Trophoblast cell (in vitro differentiated cells and primary cell): ENCODE measurements at regions not wholly inside any gene's neighbourhood (a gene's known extent, or its start where the extent isn't known, plus 50 kb on each side); places are given as distances from the start of the nearest gene placed in this dataset.

ENCODE experiments used
- DNase-seq, 2 donors: peaks; one replicate each; pipeline ENCODE4 v3.0.0-alpha.2; 2016
- H2AFZ ChIP-seq: 2 replicates; pipeline ENCODE4 v1.6.1; 2013; ENCODE audit warnings: low read length, moderate library complexity, mild to moderate bottlenecking; ENCODE audit not compliant: insufficient read depth, poor library complexity
- H2AK5ac ChIP-seq: 2 replicates; pipeline ENCODE4 v1.6.1; 2013; ENCODE audit warnings: mild to moderate bottlenecking, low read length
- H2BK120ac ChIP-seq: 2 replicates; pipeline ENCODE4 v1.6.1; 2013; ENCODE audit warnings: low read length, mild to moderate bottlenecking, moderate library complexity; ENCODE audit not compliant: insufficient read depth, poor library complexity
- H2BK12ac ChIP-seq: 2 replicates; pipeline ENCODE4 v1.6.1; 2013; ENCODE audit warnings: mild to moderate bottlenecking, low read length, moderate library complexity
- H2BK5ac ChIP-seq: 2 replicates; pipeline ENCODE4 v1.6.1; 2013; ENCODE audit warnings: low read length, low read depth, moderate library complexity, mild to moderate bottlenecking; ENCODE audit not compliant: poor library complexity
- H3K14ac ChIP-seq: 2 replicates; pipeline ENCODE4 v1.6.1; 2013; ENCODE audit warnings: mild to moderate bottlenecking, low read length
- H3K18ac ChIP-seq: 2 replicates; pipeline ENCODE4 v1.6.1; 2013; ENCODE audit warnings: mild to moderate bottlenecking, low read length
- H3K23ac ChIP-seq: 2 replicates; pipeline ENCODE4 v1.6.1; 2013; ENCODE audit warnings: low read length
- H3K27ac ChIP-seq: 2 replicates; pipeline ENCODE4 v1.5.1; 2013; ENCODE audit warnings: low read depth, mild to moderate bottlenecking, inconsistent platforms, low read length, moderate library complexity
- H3K27me3 ChIP-seq: 2 replicates; pipeline ENCODE4 v1.6.1; 2013; ENCODE audit warnings: inconsistent platforms, mild to moderate bottlenecking, low read length, moderate library complexity; ENCODE audit not compliant: insufficient read depth
- H3K36me3 ChIP-seq, 2 experiments: 1 replicate in 1 of 2; 2 replicates in 1 of 2; pipeline ENCODE4 v1.6.1; 2013; ENCODE audit warnings: low read length in 2 of 2, mild to moderate bottlenecking in 2 of 2, moderate library complexity in 1 of 2; ENCODE audit not compliant: insufficient read depth in 2 of 2, control insufficient read depth in 1 of 2
- H3K4ac ChIP-seq: 2 replicates; pipeline ENCODE4 v1.6.1; 2013; ENCODE audit warnings: low read depth, mild to moderate bottlenecking, low read length, moderate library complexity
- H3K4me1 ChIP-seq, 2 experiments: 1 replicate in 1 of 2; 2 replicates in 1 of 2; pipeline ENCODE4 v1.6.1; 2013; ENCODE audit warnings: low read length in 2 of 2, mild to moderate bottlenecking in 2 of 2, moderate library complexity in 1 of 2; ENCODE audit not compliant: insufficient read depth in 2 of 2, control insufficient read depth in 1 of 2
- H3K4me2 ChIP-seq: 2 replicates; pipeline ENCODE4 v1.6.1; 2013; ENCODE audit warnings: inconsistent platforms, mild to moderate bottlenecking, low read length, moderate library complexity
- H3K4me3 ChIP-seq: 2 replicates; pipeline ENCODE4 v1.5.1; 2013; ENCODE audit warnings: mild to moderate bottlenecking, low read depth, low read length, inconsistent platforms
- H3K79me1 ChIP-seq: one replicate; pipeline ENCODE4 v1.6.1; 2013; ENCODE audit warnings: low read length
- H3K79me2 ChIP-seq: 2 replicates; pipeline ENCODE4 v1.6.1; 2013; ENCODE audit warnings: low read length, mild to moderate bottlenecking; ENCODE audit not compliant: control insufficient read depth, insufficient read depth, poor library complexity
- H3K9ac ChIP-seq: 2 replicates; pipeline ENCODE4 v1.6.1; 2013; ENCODE audit warnings: mild to moderate bottlenecking, low read length
- H3K9me3 ChIP-seq: 2 replicates; pipeline ENCODE4 v1.6.1; 2013; ENCODE audit warnings: low read depth, mild to moderate bottlenecking, control low read depth, inconsistent platforms, low read length; ENCODE audit not compliant: insufficient read depth
- H4K12ac ChIP-seq: 2 replicates; pipeline ENCODE4 v1.6.1; 2013; ENCODE audit warnings: low read depth, mild to moderate bottlenecking, low read length, moderate library complexity
- H4K8ac ChIP-seq: 2 replicates; pipeline ENCODE4 v1.6.1; 2013; ENCODE audit warnings: low read depth, mild to moderate bottlenecking, low read length, moderate library complexity
- H4K91ac ChIP-seq: one replicate; pipeline ENCODE4 v1.6.1; 2013; ENCODE audit warnings: low read depth, mild to moderate bottlenecking, low read length, moderate library complexity
- WGBS: extraction: QIAGEN DNeasy Blood & Tissue Kit; methylation state at CpG from one replicate; pipeline ENCODE4 v1.1.7; 2013; ENCODE audit warnings: missing lambda C conversion rate; ENCODE audit not compliant: insufficient read length, insufficient coverage; ENCODE audit errors: extremely low coverage; 5-methylcytosine and 5-hydroxymethylcytosine counted together

DNA sequence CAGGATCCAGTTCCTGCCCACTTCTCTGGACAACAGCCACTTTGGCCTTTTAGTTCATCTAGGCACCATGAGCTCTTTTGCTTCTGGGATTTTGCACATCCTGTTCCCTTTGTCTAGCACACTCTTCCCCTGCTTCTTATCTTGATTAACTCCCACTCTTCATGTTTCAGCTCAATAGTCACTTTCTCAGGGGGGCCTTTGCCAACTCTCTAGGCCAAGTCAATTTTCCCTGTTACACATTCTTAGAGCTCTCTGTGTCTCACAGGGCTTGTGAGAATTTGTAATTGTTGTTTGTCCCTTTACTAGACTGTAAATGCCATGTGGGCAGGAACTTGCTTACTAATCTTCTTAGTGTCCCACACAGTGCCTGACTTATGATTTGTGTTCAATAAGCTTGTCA, 58.1 kb upstream of the EPB41L1 start:
- no peak overlapping the region for H3K27ac ChIP-seq
- H3K4ac ChIP-seq = no peak overlapping the region
- H3K23ac ChIP-seq = no peak overlapping the region
- H4K12ac ChIP-seq = no peak overlapping the region
- H4K91ac ChIP-seq = no peak overlapping the region
- no peak for DNase-seq
- no peak overlapping the region for H4K8ac ChIP-seq
- no peak overlapping the region for H2AK5ac ChIP-seq
- H3K4me3 ChIP-seq = no peak overlapping the region
- no peak overlapping the region for H3K4me2 ChIP-seq
- H3K27me3 ChIP-seq = peaks cover 8% of the 10 kb centered on the region
- no peaks in the 10 kb centered on the region for H3K36me3 ChIP-seq
- no peak overlapping the region for H2BK120ac ChIP-seq
- H2BK5ac ChIP-seq = no peak overlapping the region
- no peak overlapping the region for H3K9ac ChIP-seq
- H3K18ac ChIP-seq = no peak overlapping the region
- H3K79me1 ChIP-seq = peaks cover 10% of the 10 kb centered on the region
- H3K4me1 ChIP-seq = peaks cover 14 to 22% of the 10 kb centered on the region in 2 experiments
- H3K14ac ChIP-seq = no peak overlapping the region
- no peak overlapping the region for H2AFZ ChIP-seq
- H2BK12ac ChIP-seq = no peak overlapping the region
- H3K79me2 ChIP-seq = peaks cover 8% of the 10 kb centered on the region
- H3K9me3 ChIP-seq = peaks cover 2% of the 10 kb centered on the region

DNA sequence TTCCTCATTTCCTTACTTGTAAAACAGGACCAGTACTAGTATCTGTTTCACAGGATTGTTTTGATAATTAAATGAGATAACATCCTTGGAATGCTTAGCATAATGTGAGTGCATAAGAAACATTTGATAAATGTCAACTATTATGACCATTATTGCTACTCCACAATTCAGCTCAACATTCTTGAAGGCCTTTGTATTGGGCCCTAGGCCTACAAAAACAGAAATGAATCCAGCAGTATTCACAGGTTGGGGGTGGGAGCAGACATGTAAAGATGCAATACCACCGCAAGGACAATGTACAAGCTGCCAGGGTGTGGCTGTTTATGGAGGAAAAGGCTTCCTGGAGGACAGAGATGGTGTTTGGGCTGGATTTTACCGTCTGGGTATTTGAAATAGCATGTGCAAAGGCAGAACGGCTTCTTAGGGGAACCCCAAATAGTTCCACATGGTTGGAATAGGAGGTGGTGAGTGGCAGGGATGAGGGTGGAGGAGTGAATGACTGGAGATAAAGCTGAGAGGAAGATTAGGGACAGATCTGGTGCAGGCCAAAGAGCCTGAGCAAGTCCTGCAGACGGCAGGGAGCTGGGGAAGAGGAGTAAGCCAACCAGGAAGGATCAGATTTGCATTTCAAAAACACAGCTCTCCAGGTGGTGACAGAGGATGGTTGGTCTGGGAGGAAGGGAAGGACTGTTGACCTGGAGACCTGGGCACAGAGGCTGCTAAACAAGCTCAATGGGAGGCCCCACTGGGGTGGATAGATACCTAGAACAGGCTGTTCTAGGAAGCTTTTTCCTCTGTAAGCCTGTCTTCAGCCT, 57.0 kb upstream of the EPB41L1 start:
- Histone ChIP-seq H3K4ac (no peak overlapping the region), H3K79me2 (peaks cover 6% of the 10 kb centered on the region), H3K36me3 (no peaks in the 10 kb centered on the region), H3K79me1 (peaks cover 5% of the 10 kb centered on the region), H3K9ac (no peak overlapping the region), H3K4me1 (peaks cover 7 to 16% of the 10 kb centered on the region in 2 experiments), H3K18ac (no peak overlapping the region), H3K23ac (no peak overlapping the region), H2BK12ac (no peak overlapping the region), H2BK120ac (no peak overlapping the region), H2BK5ac (no peak overlapping the region), H3K4me2 (no peak overlapping the region), H4K12ac (no peak overlapping the region), H4K8ac (no peak overlapping the region), H4K91ac (no peak overlapping the region), H3K4me3 (no peak overlapping the region), H2AK5ac (no peak overlapping the region), H3K9me3 (peaks cover 2% of the 10 kb centered on the region), H2AFZ (no peak overlapping the region), H3K27me3 (peaks cover 8% of the 10 kb centered on the region), H3K14ac (no peak overlapping the region), H3K27ac (no peak overlapping the region)
- DNase-seq = peak in 1 of 2 donors; percentile 55
- no CpG with 5 or more reads among the region's 4 CpGs for WGBS

DNA sequence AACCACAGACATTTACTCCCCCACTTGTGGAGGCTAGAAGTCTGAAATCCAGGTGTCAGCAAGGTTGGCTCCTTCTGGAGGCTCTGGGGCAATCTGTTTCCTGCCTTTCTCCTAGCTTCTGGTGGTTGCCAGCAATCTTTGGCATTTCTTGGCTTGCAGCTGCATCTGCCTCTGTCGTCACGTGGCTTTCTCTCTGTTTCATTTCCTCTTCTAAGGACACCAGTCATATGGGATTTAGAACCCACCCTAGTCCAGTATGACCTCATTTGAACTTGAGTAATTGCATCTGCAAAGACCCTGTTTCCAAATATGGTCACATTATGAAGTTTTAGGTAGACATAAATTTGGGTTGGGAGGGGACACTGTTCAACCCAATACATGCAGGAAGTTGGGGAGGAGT, 56.2 kb upstream of the EPB41L1 start:
- Histone ChIP-seq H3K14ac (no peak overlapping the region), H3K36me3 (no peaks in the 10 kb centered on the region), H3K79me1 (no peaks in the 10 kb centered on the region), H3K4me3 (no peak overlapping the region), H2BK12ac (no peak overlapping the region), H3K27me3 (peaks cover 5% of the 10 kb centered on the region), H3K4me2 (no peak overlapping the region), H4K8ac (no peak overlapping the region), H3K79me2 (no peaks in the 10 kb centered on the region), H2BK120ac (no peak overlapping the region), H2AFZ (no peak overlapping the region), H4K12ac (no peak overlapping the region), H3K4me1 (peaks cover 2 to 11% of the 10 kb centered on the region in 2 experiments), H3K9me3 (no peaks in the 10 kb centered on the region), H3K9ac (no peak overlapping the region), H3K23ac (no peak overlapping the region), H3K27ac (no peak overlapping the region), H4K91ac (no peak overlapping the region), H3K4ac (no peak overlapping the region), H3K18ac (no peak overlapping the region), H2AK5ac (no peak overlapping the region), H2BK5ac (no peak overlapping the region)
- WGBS = no CpG with 5 or more reads among the region's 2 CpGs
- DNase-seq = peak in 1 of 2 donors; percentile 27

DNA sequence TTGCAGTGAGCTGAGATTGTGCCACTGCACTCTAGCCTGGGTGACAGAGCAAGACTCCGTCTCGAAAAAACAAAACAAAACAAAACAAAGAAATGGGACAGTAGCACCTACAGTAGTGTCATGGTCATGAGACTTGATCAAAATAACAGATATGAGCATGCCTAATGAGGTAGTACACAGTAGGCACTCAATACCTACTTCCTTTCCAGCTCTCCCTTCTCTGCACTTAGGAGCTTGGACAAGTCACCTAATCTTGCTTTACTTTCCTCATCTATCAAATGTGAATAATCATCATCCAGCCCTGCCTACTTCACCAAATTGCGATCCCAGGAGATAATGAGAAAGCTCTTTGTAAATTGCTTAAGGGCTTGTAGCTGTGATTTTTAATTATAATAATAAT, 55.4 kb upstream of the EPB41L1 start:
- H2AFZ ChIP-seq = no peak overlapping the region
- no CpG with 5 or more reads among the region's 3 CpGs for WGBS
- H4K8ac ChIP-seq = no peak overlapping the region
- H3K9ac ChIP-seq = no peak overlapping the region
- H3K14ac ChIP-seq = no peak overlapping the region
- H3K79me1 ChIP-seq = no peaks in the 10 kb centered on the region
- H2AK5ac ChIP-seq = no peak overlapping the region
- H3K36me3 ChIP-seq = no peaks in the 10 kb centered on the region
- H2BK12ac ChIP-seq = no peak overlapping the region
- no peak for DNase-seq
- H3K9me3 ChIP-seq = no peaks in the 10 kb centered on the region
- H3K4me2 ChIP-seq = no peak overlapping the region
- H3K18ac ChIP-seq = no peak overlapping the region
- no peak overlapping the region for H3K23ac ChIP-seq
- H4K12ac ChIP-seq = no peak overlapping the region
- no peaks in the 10 kb centered on the region for H3K27me3 ChIP-seq
- no peak overlapping the region for H3K4me3 ChIP-seq
- H3K79me2 ChIP-seq = no peaks in the 10 kb centered on the region
- no peak overlapping the region for H2BK120ac ChIP-seq
- no peak overlapping the region for H3K4ac ChIP-seq
- no peak overlapping the region for H3K27ac ChIP-seq
- H2BK5ac ChIP-seq = no peak overlapping the region
- no peak overlapping the region for H4K91ac ChIP-seq
- peaks cover 0 to 8% of the 10 kb centered on the region in 2 experiments for H3K4me1 ChIP-seq
